Liver (tissue), 8 donors: ENCODE measurements at regions not wholly inside any gene's neighbourhood (a gene's known extent, or its start where the extent isn't known, plus 50 kb on each side); places are given as distances from the start of the nearest gene placed in this dataset.

ENCODE experiments used
- DNase-seq: peaks from one replicate; pipeline ENCODE4 v3.0.0-alpha.2; 2017; ENCODE audit warnings: low spot score
- H3K27ac ChIP-seq, 2 donors: one replicate each; pipeline ENCODE4 v1.7.0; 2013; ENCODE audit warnings: inconsistent platforms in 2 of 2, low read length in 2 of 2, control low read depth in 1 of 2, low read depth in 1 of 2, mild to moderate bottlenecking in 1 of 2
- H3K27me3 ChIP-seq, 4 donors: one replicate each; pipeline versions ENCODE4 v1.6.1 to v1.7.0; 2013; ENCODE audit warnings: low read length in 3 of 4, inconsistent platforms in 1 of 4, mild to moderate bottlenecking in 1 of 4, moderate library complexity in 1 of 4; ENCODE audit not compliant: control insufficient read depth in 4 of 4, insufficient read depth in 4 of 4
- H3K36me3 ChIP-seq, 4 donors: one replicate each; pipeline versions ENCODE4 v1.6.1 to v1.7.0; 2013; ENCODE audit warnings: low read length in 3 of 4, mild to moderate bottlenecking in 3 of 4, low read depth in 1 of 4, moderate library complexity in 1 of 4; ENCODE audit not compliant: control insufficient read depth in 4 of 4, insufficient read depth in 3 of 4
- H3K4me1 ChIP-seq, 4 donors: one replicate each; pipeline versions ENCODE4 v1.6.1 to v1.7.0; 2013; ENCODE audit warnings: low read length in 3 of 4, mild to moderate bottlenecking in 3 of 4, moderate library complexity in 1 of 4; ENCODE audit not compliant: control insufficient read depth in 4 of 4, insufficient read depth in 4 of 4
- H3K4me3 ChIP-seq, 3 donors: one replicate each; pipeline versions ENCODE4 v1.6.1 to v1.7.0; 2013; ENCODE audit warnings: low read length in 3 of 3, control low read depth in 1 of 3, low read depth in 1 of 3, mild to moderate bottlenecking in 1 of 3
- H3K9ac ChIP-seq, 2 donors: one replicate each; pipeline ENCODE4 v1.7.0; 2013; ENCODE audit warnings: low read length in 2 of 2, mild to moderate bottlenecking in 2 of 2, moderate library complexity in 2 of 2, control low read depth in 1 of 2, low read depth in 1 of 2
- H3K9me3 ChIP-seq, 4 donors: one replicate each; pipeline versions ENCODE4 v1.6.1 to v1.7.0; 2013; ENCODE audit warnings: low read length in 3 of 4; ENCODE audit not compliant: control insufficient read depth in 4 of 4
- FOXA2 ChIP-seq: IDR thresholded peaks from 2 replicates; pipeline ENCODE4 v1.6.1; 2016; ENCODE audit warnings: antibody characterized with exemption
- GABPA ChIP-seq, 2 donors: IDR thresholded peaks in 1 of 2; conservative IDR thresholded peaks in 1 of 2; 2 replicates each; pipeline ENCODE4 v1.6.1; 2016; ENCODE audit warnings: antibody characterized with exemption in 2 of 2, mild to moderate bottlenecking in 1 of 2, moderate library complexity in 1 of 2
- HNF4A ChIP-seq, 2 donors: conservative IDR thresholded peaks; 2 replicates each; pipeline ENCODE4 v1.6.1; 2016; ENCODE audit warnings: antibody characterized with exemption in 2 of 2, mild to moderate bottlenecking in 2 of 2
- HNF4G ChIP-seq: IDR thresholded peaks from 2 replicates; pipeline ENCODE4 v1.6.1; 2016; ENCODE audit warnings: antibody characterized with exemption
- MAX ChIP-seq: IDR thresholded peaks from 2 replicates; pipeline ENCODE4 v1.6.1; 2016; ENCODE audit warnings: antibody characterized with exemption
- NR2F2 ChIP-seq: IDR thresholded peaks from 2 replicates; pipeline ENCODE4 v1.6.1; 2016; ENCODE audit warnings: antibody characterized with exemption
- REST ChIP-seq: IDR thresholded peaks from 2 replicates; pipeline ENCODE4 v1.6.1; 2016; ENCODE audit warnings: antibody characterized with exemption, mild to moderate bottlenecking
- RXRA ChIP-seq, 2 donors: IDR thresholded peaks; 2 replicates each; pipeline ENCODE4 v1.6.1; 2017 to 2018; ENCODE audit warnings: antibody characterized with exemption in 2 of 2, mild to moderate bottlenecking in 1 of 2
- SP1 ChIP-seq: IDR thresholded peaks from 2 replicates; pipeline ENCODE4 v1.6.1; 2018; ENCODE audit warnings: antibody characterized with exemption, mild to moderate bottlenecking
- TAF1 ChIP-seq: conservative IDR thresholded peaks from 2 replicates; pipeline ENCODE4 v1.6.1; 2016; ENCODE audit warnings: antibody characterized with exemption, mild to moderate bottlenecking
- YY1 ChIP-seq: IDR thresholded peaks from 2 replicates; pipeline ENCODE4 v1.6.1; 2016; ENCODE audit warnings: antibody characterized with exemption, mild to moderate bottlenecking
- WGBS: extraction: QIAGEN DNeasy Blood & Tissue Kit; methylation state at CpG from one replicate; pipeline ENCODE4 v1.1.7; 2013; 5-methylcytosine and 5-hydroxymethylcytosine counted together
- TF ChIP-seq, protein P1 (sequence below): fragments of 150-350 bp; IDR thresholded peaks from 2 replicates; pipeline ENCODE4 v1.5.1; 2017; ENCODE audit warnings: improper control_type of control experiment, low read depth, low read length; ENCODE audit not compliant: missing input control
- TF ChIP-seq, protein P2 (sequence below): IDR thresholded peaks from 2 replicates; pipeline ENCODE4 v1.6.1; 2016; ENCODE audit warnings: antibody characterized with exemption
- donor health status: healthy.
- donor health status: healthy.
- donor health status: healthy.
- donor health status: healthy.
- donor health status: healthy.

- TF ChIP-seq YY1: no peak
- no peak for TF ChIP-seq HNF4A (conservative IDR thresholded peaks at IDR 0.05)
- no peak for TF ChIP-seq NR2F2
- no peak for TF ChIP-seq SP1
- no peak for TF ChIP-seq HNF4G
- TF ChIP-seq GABPA (IDR thresholded peaks at IDR 0.05 in 1 of 2, conservative IDR thresholded peaks at IDR 0.05 in 1 of 2): no peak
- TF ChIP-seq, protein P1, sequence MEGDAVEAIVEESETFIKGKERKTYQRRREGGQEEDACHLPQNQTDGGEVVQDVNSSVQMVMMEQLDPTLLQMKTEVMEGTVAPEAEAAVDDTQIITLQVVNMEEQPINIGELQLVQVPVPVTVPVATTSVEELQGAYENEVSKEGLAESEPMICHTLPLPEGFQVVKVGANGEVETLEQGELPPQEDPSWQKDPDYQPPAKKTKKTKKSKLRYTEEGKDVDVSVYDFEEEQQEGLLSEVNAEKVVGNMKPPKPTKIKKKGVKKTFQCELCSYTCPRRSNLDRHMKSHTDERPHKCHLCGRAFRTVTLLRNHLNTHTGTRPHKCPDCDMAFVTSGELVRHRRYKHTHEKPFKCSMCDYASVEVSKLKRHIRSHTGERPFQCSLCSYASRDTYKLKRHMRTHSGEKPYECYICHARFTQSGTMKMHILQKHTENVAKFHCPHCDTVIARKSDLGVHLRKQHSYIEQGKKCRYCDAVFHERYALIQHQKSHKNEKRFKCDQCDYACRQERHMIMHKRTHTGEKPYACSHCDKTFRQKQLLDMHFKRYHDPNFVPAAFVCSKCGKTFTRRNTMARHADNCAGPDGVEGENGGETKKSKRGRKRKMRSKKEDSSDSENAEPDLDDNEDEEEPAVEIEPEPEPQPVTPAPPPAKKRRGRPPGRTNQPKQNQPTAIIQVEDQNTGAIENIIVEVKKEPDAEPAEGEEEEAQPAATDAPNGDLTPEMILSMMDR: no peak
- TF ChIP-seq MAX: no peak
- TF ChIP-seq RXRA (IDR thresholded peaks at IDR 0.05): no peak
Measured at GRCh38 chr2:22992441-22992840, 392.5 kb upstream of the KLHL29 start (continued).

- H3K4me1 ChIP-seq: no peaks in the 10 kb centered on the region
- H3K4me3 ChIP-seq: no peak overlapping the region
- WGBS: 80% methylated on average over 1 of the region's 1 CpG
- H3K36me3 ChIP-seq: no peaks in the 10 kb centered on the region
- H3K9me3 ChIP-seq: no peaks in the 10 kb centered on the region
- no peak for DNase-seq
- no peak overlapping the region for H3K27ac ChIP-seq
- H3K9ac ChIP-seq: no peak overlapping the region
- TF ChIP-seq, protein P1: no peak
- TF ChIP-seq GABPA (IDR thresholded peaks at IDR 0.05 in 1 of 2, conservative IDR thresholded peaks at IDR 0.05 in 1 of 2) (no peak), RXRA (IDR thresholded peaks at IDR 0.05) (no peak), FOXA2 (no peak), REST (no peak), TAF1 (no peak), HNF4G (no peak)
- TF ChIP-seq, protein P2, sequence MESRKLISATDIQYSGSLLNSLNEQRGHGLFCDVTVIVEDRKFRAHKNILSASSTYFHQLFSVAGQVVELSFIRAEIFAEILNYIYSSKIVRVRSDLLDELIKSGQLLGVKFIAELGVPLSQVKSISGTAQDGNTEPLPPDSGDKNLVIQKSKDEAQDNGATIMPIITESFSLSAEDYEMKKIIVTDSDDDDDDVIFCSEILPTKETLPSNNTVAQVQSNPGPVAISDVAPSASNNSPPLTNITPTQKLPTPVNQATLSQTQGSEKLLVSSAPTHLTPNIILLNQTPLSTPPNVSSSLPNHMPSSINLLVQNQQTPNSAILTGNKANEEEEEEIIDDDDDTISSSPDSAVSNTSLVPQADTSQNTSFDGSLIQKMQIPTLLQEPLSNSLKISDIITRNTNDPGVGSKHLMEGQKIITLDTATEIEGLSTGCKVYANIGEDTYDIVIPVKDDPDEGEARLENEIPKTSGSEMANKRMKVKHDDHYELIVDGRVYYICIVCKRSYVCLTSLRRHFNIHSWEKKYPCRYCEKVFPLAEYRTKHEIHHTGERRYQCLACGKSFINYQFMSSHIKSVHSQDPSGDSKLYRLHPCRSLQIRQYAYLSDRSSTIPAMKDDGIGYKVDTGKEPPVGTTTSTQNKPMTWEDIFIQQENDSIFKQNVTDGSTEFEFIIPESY: no peak
- H3K27me3 ChIP-seq: no peaks in the 10 kb centered on the region
Measured at GRCh38 chr2:22993250-22993649, 391.7 kb upstream of the KLHL29 start.
